IMR-90 (cell line): ENCODE measurements at regions not wholly inside any gene's neighbourhood (a gene's known extent, or its start where the extent isn't known, plus 50 kb on each side); places are given as distances from the start of the nearest gene placed in this dataset.

Experiments
- ATAC-seq: fragments of 200-7000 bp; cut with Tn5 transposase; 2 replicates; pipeline ENCODE4 v1.9.1; 2020; ENCODE audit warnings: low read depth, mild to moderate bottlenecking, moderate library complexity
- BruUV-seq: library from RNA; stranded (reverse); fragments of 400-500 nt; replicated peaks from 2 replicates; lab custom pipeline; 2021; lab: Mats Ljungman, UMichigan
- CTCF ChIA-PET: fragments of 300-600 bp; formaldehyde crosslinking; extraction: SDS; loops from one replicate; lab custom pipeline; 2021; ENCODE audit warnings: antibody characterized with exemption; lab: Yijun Ruan, JAX
- POLR2A ChIA-PET: fragments of 300-600 bp; sonication (Branson Sonifier 250); formaldehyde crosslinking; loops from one replicate; lab custom pipeline; 2022; ENCODE audit warnings: antibody characterized with exemption; ENCODE audit not compliant: unreplicated experiment; lab: Charles Lee
- DNase-seq: peaks from one replicate; pipeline ENCODE4 v3.0.0; 2013
- H2AFZ ChIP-seq: replicated peaks from 2 replicates; pipeline ENCODE3; 2013; ENCODE audit warnings: low read length, mild to moderate bottlenecking; ENCODE audit not compliant: poor library complexity
- H2AK5ac ChIP-seq: 2 replicates; pipeline ENCODE4 v1.6.1; 2013; ENCODE audit warnings: low read depth, low read length, inconsistent platforms
- H2AK9ac ChIP-seq: replicated peaks from 2 replicates; pipeline ENCODE3; 2013; ENCODE audit warnings: mild to moderate bottlenecking, low read depth, low read length, moderate library complexity; ENCODE audit not compliant: poor library complexity
- H2BK120ac ChIP-seq: 2 replicates; pipeline ENCODE4 v1.6.1; 2013; ENCODE audit warnings: low read depth, low read length, inconsistent platforms
- H2BK15ac ChIP-seq: 3 replicates; pipeline ENCODE4 v1.6.1; 2013; ENCODE audit warnings: low read depth, low read length, inconsistent platforms
- H2BK20ac ChIP-seq: 2 replicates; pipeline ENCODE4 v1.6.1; 2013; ENCODE audit warnings: low read depth, mild to moderate bottlenecking, inconsistent platforms, low read length, moderate library complexity
- H2BK5ac ChIP-seq: 2 replicates; pipeline ENCODE4 v1.6.1; 2013; ENCODE audit warnings: mild to moderate bottlenecking, low read depth, low read length, inconsistent platforms; ENCODE audit not compliant: poor library complexity, severe bottlenecking
- H3K14ac ChIP-seq: replicated peaks from 2 replicates; pipeline ENCODE4 v1.6.1; 2013; ENCODE audit warnings: low read depth, low read length, inconsistent platforms
- H3K18ac ChIP-seq: 2 replicates; pipeline ENCODE4 v1.6.1; 2013; ENCODE audit warnings: low read depth, low read length, control low read depth
- H3K23ac ChIP-seq: 2 replicates; pipeline ENCODE4 v1.6.1; 2013; ENCODE audit warnings: low read depth, low read length, inconsistent platforms
- H3K27ac ChIP-seq: 2 replicates; pipeline ENCODE4 v1.5.1; 2013; ENCODE audit warnings: mild to moderate bottlenecking, control low read depth, low read length; ENCODE audit not compliant: insufficient read depth
- H3K27me3 ChIP-seq: 2 replicates; pipeline ENCODE4 v1.6.1; 2013; ENCODE audit warnings: low read length; ENCODE audit not compliant: control insufficient read depth, insufficient read depth
- H3K36me3 ChIP-seq: 2 replicates; pipeline ENCODE4 v1.6.1; 2013; ENCODE audit warnings: low read length, mixed read lengths; ENCODE audit not compliant: control insufficient read depth, insufficient read depth
- H3K4ac ChIP-seq: 2 replicates; pipeline ENCODE4 v1.6.1; 2013; ENCODE audit warnings: low read depth, low read length, inconsistent platforms
- H3K4me1 ChIP-seq: 2 replicates; pipeline ENCODE4 v1.6.1; 2013; ENCODE audit warnings: low read length, mixed read lengths; ENCODE audit not compliant: control insufficient read depth, insufficient read depth
- H3K4me2 ChIP-seq: 2 replicates; pipeline ENCODE4 v1.6.1; 2013; ENCODE audit warnings: low read depth, mild to moderate bottlenecking, control low read depth, low read length, moderate library complexity
- H3K4me3 ChIP-seq: 2 replicates; pipeline ENCODE4 v1.5.1; 2013; ENCODE audit warnings: low read depth, mild to moderate bottlenecking, control low read depth, low read length, moderate library complexity; ENCODE audit not compliant: insufficient read depth
- H3K56ac ChIP-seq: 2 replicates; pipeline ENCODE4 v1.6.1; 2013; ENCODE audit warnings: low read length, inconsistent platforms; ENCODE audit not compliant: insufficient read depth; ENCODE audit errors: extremely low read depth
- H3K79me1 ChIP-seq, 2 experiments: 2 replicates each; pipeline ENCODE4 v1.6.1; 2013; ENCODE audit warnings: low read length in 2 of 2, inconsistent platforms in 1 of 2, low read depth in 1 of 2
- H3K9ac ChIP-seq: 2 replicates; pipeline ENCODE4 v1.6.1; 2013; ENCODE audit warnings: low read depth, low read length, control low read depth
- H3K9me1 ChIP-seq: 2 replicates; pipeline ENCODE4 v1.6.1; 2013; ENCODE audit warnings: low read length, inconsistent platforms; ENCODE audit not compliant: insufficient read depth
- H3K9me3 ChIP-seq: 2 replicates; pipeline ENCODE4 v1.6.1; 2013; ENCODE audit warnings: low read length; ENCODE audit not compliant: control insufficient read depth, insufficient read depth
- H4K20me1 ChIP-seq: 2 replicates; pipeline ENCODE4 v1.6.1; 2013; ENCODE audit warnings: low read length, inconsistent platforms; ENCODE audit not compliant: insufficient read depth
- H4K5ac ChIP-seq: 2 replicates; pipeline ENCODE4 v1.6.1; 2013; ENCODE audit warnings: mild to moderate bottlenecking, low read depth, low read length, control low read depth
- H4K8ac ChIP-seq, 2 experiments: 2 replicates each; pipeline ENCODE4 v1.6.1; 2013; ENCODE audit warnings: low read depth in 2 of 2, low read length in 2 of 2, control low read depth in 1 of 2, inconsistent platforms in 1 of 2
- H4K91ac ChIP-seq: 2 replicates; pipeline ENCODE4 v1.6.1; 2013; ENCODE audit warnings: low read depth, low read length, inconsistent platforms; ENCODE audit not compliant: insufficient read depth
- FOS ChIP-seq: fragments of 150-350 bp; IDR thresholded peaks from 2 replicates; pipeline ENCODE4 v1.6.1; 2016; ENCODE audit warnings: low read depth, low read length
- RFX5 ChIP-seq: IDR thresholded peaks from 2 replicates; pipeline ENCODE4 v1.8.0; 2012; ENCODE audit warnings: low read depth, mild to moderate bottlenecking, low read length, moderate library complexity
- dilution Hi-C: fragments of 300-500 bp; cut with HindIII; formaldehyde crosslinking; loops from one replicate; pipeline ENCODE4 v1.14.3; 2018; ENCODE audit warnings: low sequenced_read_pairs; ENCODE audit not compliant: unreplicated experiment
- in situ Hi-C: fragments of 300-500 bp; cut with MboI; formaldehyde crosslinking; loops from 3 replicates; pipeline ENCODE4 v1.14.3; 2019; ENCODE audit warnings: low sequenced_read_pairs, inconsistent platforms, mixed read lengths
- intact Hi-C: fragments of 100-400 bp; cut with micrococcal nuclease; formaldehyde crosslinking; loops from 2 replicates; pipeline ENCODE4 v1.10.0; 2022

DNA sequence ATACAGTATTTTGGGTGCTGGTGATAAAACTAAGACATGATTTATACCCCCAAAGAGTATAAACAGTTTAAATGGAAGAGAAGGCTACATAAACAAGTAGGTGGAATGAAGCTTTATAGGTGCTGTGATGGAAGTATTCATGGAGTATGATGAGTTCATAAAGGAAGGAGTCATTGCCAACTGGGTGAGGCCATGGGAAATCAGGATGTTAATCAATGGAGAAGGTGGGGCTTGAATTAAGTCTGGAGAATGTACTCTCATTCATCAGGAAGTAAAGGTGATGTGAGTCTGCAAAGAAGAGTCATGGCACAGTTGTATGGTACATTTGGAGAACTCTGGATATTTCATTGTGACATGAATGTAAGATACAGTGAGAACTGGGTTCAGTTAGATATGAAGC is 147.5 kb upstream of the MME start:
- DNase-seq (no peak), ATAC-seq (no peak)
- Histone ChIP-seq H3K9ac (no peak overlapping the region), H2AFZ (no peak overlapping the region), H2BK15ac (peak overlapping the region; percentile 32; the same call in 1 of the 3 replicates), H4K91ac (no peak overlapping the region), H2BK20ac (peak overlapping the region; percentile 52; the same call in 1 of the 2 replicates), H3K27me3 (no peaks in the 10 kb centered on the region), H2AK9ac (no peak overlapping the region), H2BK120ac (no peak overlapping the region), H2BK5ac (no peak overlapping the region), H3K18ac (peak overlapping the region; percentile 16; the same call in 1 of the 2 replicates), H3K23ac (no peak overlapping the region), H2AK5ac (no peak overlapping the region; the same call in 1 of the 2 replicates), H4K5ac (no peak overlapping the region), H3K4me1 (no peaks in the 10 kb centered on the region), H3K4me3 (no peak overlapping the region), H3K79me1 (no peaks in the 10 kb centered on the region), H4K8ac (no peak overlapping the region), H4K20me1 (no peaks in the 10 kb centered on the region), H3K56ac (no peak overlapping the region), H3K27ac (no peak overlapping the region), H3K14ac (no peak overlapping the region), H3K4me2 (no peak overlapping the region), H3K9me1 (no peaks in the 10 kb centered on the region), H3K9me3 (no peaks in the 10 kb centered on the region), H3K4ac (peak overlapping the region; percentile 24; the same call in 1 of the 2 replicates), H3K36me3 (no peaks in the 10 kb centered on the region)
- no TSS peak for BruUV-seq
- dilution Hi-C loops (no loop called here), intact Hi-C loops (no loop called here), in situ Hi-C loops (no loop called here)
- POLR2A ChIA-PET = no interaction called here
- TF ChIP-seq FOS (no peak), RFX5 (no peak)
- CTCF ChIA-PET = no interaction called here
